OCI-LY1 (cell line): ENCODE measurements at regions not wholly inside any gene's neighbourhood (a gene's known extent, or its start where the extent isn't known, plus 50 kb on each side); places are given as distances from the start of the nearest gene placed in this dataset.

ENCODE experiments used
- H2AFZ ChIP-seq: fragments of 200-600 bp; sonication (generic), shearing (Covaris generic); 2 replicates; pipeline ENCODE4 v1.6.0; 2014; ENCODE audit warnings: antibody characterized with exemption, mild to moderate bottlenecking, low read length
- H3F3A ChIP-seq: fragments of 200-600 bp; sonication (generic), shearing (Covaris generic); 2 replicates; pipeline ENCODE4 v1.6.0; 2014; ENCODE audit warnings: mild to moderate bottlenecking, antibody characterized with exemption, low read length, moderate library complexity; ENCODE audit not compliant: insufficient read depth
- H3K27ac ChIP-seq: fragments of 200-600 bp; sonication (generic); 2 replicates; pipeline ENCODE4 v1.5.1; 2014; ENCODE audit warnings: low read length, mixed run types, mild to moderate bottlenecking, low read depth; ENCODE audit not compliant: poor library complexity, severe bottlenecking
- H3K27me3 ChIP-seq: fragments of 200-600 bp; sonication (generic); 2 replicates; pipeline ENCODE4 v1.6.0; 2014; ENCODE audit warnings: antibody characterized with exemption, mild to moderate bottlenecking, low read length, moderate library complexity; ENCODE audit not compliant: insufficient read depth
- H3K36me3 ChIP-seq: fragments of 200-600 bp; sonication (generic); 2 replicates; pipeline ENCODE4 v1.6.1; 2014; ENCODE audit warnings: mild to moderate bottlenecking, antibody characterized with exemption, low read length, moderate library complexity, mixed read lengths; ENCODE audit not compliant: insufficient read depth
- H3K4me1 ChIP-seq: fragments of 200-600 bp; sonication (generic); 2 replicates; pipeline ENCODE4 v1.5.1; 2014; ENCODE audit warnings: mild to moderate bottlenecking, low read length, moderate library complexity; ENCODE audit not compliant: insufficient read depth, severe bottlenecking
- H3K4me2 ChIP-seq: fragments of 200-600 bp; sonication (generic), shearing (Covaris generic); 2 replicates; pipeline ENCODE4 v1.6.1; 2014; ENCODE audit warnings: low read length
- H3K4me3 ChIP-seq: fragments of 200-600 bp; sonication (generic); 2 replicates; pipeline ENCODE4 v1.5.1; 2014; ENCODE audit warnings: low read length, low read depth, mild to moderate bottlenecking, mixed read lengths; ENCODE audit not compliant: poor library complexity, severe bottlenecking
- H3K79me2 ChIP-seq: fragments of 200-600 bp; shearing (Covaris generic); 2 replicates; pipeline ENCODE4 v1.6.1; 2016; ENCODE audit warnings: mixed run types, low read length, mixed read lengths; ENCODE audit not compliant: insufficient read depth
- H3K9ac ChIP-seq: fragments of 200-600 bp; sonication (generic), shearing (Covaris generic); 2 replicates; pipeline ENCODE4 v1.6.1; 2014; ENCODE audit warnings: mild to moderate bottlenecking, low read length, mixed read lengths
- H3K9me2 ChIP-seq: fragments of 200-600 bp; sonication (generic), shearing (Covaris generic); 2 replicates; pipeline ENCODE4 v1.6.1; 2014; ENCODE audit warnings: low read depth, mild to moderate bottlenecking, low read length, mixed read lengths
- H3K9me3 ChIP-seq: fragments of 200-600 bp; shearing (Covaris generic); 2 replicates; pipeline ENCODE4 v1.6.1; 2014; ENCODE audit warnings: low read length, mixed read lengths
- H4K20me1 ChIP-seq: fragments of 200-600 bp; sonication (generic), shearing (Covaris generic); 2 replicates; pipeline ENCODE4 v1.6.0; 2016; ENCODE audit warnings: mild to moderate bottlenecking, low read length; ENCODE audit not compliant: insufficient read depth
- CTCF ChIP-seq: fragments of 200-600 bp; sonication (generic), shearing (Covaris generic); IDR thresholded peaks from 2 replicates; pipeline ENCODE4 v1.5.1; 2017; ENCODE audit warnings: mild to moderate bottlenecking, antibody characterized with exemption, low read length, moderate library complexity, mixed read lengths
- EZH2 ChIP-seq: fragments of 200-600 bp; sonication (generic), shearing (Covaris generic); IDR thresholded peaks from 2 replicates; pipeline ENCODE4 v1.8.0; 2017; ENCODE audit warnings: borderline replicate concordance, mixed run types, mild to moderate bottlenecking, antibody characterized with exemption, low read length, moderate library complexity, mixed read lengths

GRCh38 chr12:18192119-18192518 lies 69.2 kb upstream of the PIK3C2G start:
- no peaks in the 10 kb centered on the region for H3K27me3 ChIP-seq
- no peaks in the 10 kb centered on the region for H3K9me3 ChIP-seq
- H3K4me3 ChIP-seq, result no peak overlapping the region
- H3K4me1 ChIP-seq, result no peaks in the 10 kb centered on the region
- no peaks in the 10 kb centered on the region for H3K9me2 ChIP-seq
- no peak overlapping the region for H2AFZ ChIP-seq
- no peak overlapping the region for H3K27ac ChIP-seq
- TF ChIP-seq EZH2, result no peak
- TF ChIP-seq CTCF, result no peak
- no peaks in the 10 kb centered on the region for H3F3A ChIP-seq
- H4K20me1 ChIP-seq, result no peaks in the 10 kb centered on the region
- no peaks in the 10 kb centered on the region for H3K79me2 ChIP-seq
- no peaks in the 10 kb centered on the region for H3K36me3 ChIP-seq
- no peak overlapping the region for H3K4me2 ChIP-seq
- no peak overlapping the region for H3K9ac ChIP-seq

- Histone ChIP-seq H3K79me2 (no peaks in the 10 kb centered on the region), H3K9me3 (no peaks in the 10 kb centered on the region), H3K9me2 (no peaks in the 10 kb centered on the region), H3K36me3 (no peaks in the 10 kb centered on the region), H3K27ac (no peak overlapping the region), H3K4me1 (no peaks in the 10 kb centered on the region), H3K4me2 (no peak overlapping the region), H3K4me3 (no peak overlapping the region), H2AFZ (no peak overlapping the region), H3K27me3 (no peaks in the 10 kb centered on the region), H3K9ac (no peak overlapping the region), H3F3A (no peaks in the 10 kb centered on the region), H4K20me1 (no peaks in the 10 kb centered on the region)
- TF ChIP-seq EZH2 (no peak), CTCF (no peak)
These were observed 78.2 kb upstream of the PIK3C2G start for GRCh38 chr12:18183141-18183540.

GRCh38 chr12:18171571-18171970 lies 81.6 kb upstream of the RERGL start:
- H3K36me3 ChIP-seq, result no peaks in the 10 kb centered on the region
- H3K4me3 ChIP-seq, result no peak overlapping the region
- H3K9ac ChIP-seq, result no peak overlapping the region
- no peaks in the 10 kb centered on the region for H3F3A ChIP-seq
- no peaks in the 10 kb centered on the region for H3K79me2 ChIP-seq
- H4K20me1 ChIP-seq, result no peaks in the 10 kb centered on the region
- TF ChIP-seq EZH2 (no peak), CTCF (no peak)
- H3K27me3 ChIP-seq, result no peaks in the 10 kb centered on the region
- H3K9me2 ChIP-seq, result no peaks in the 10 kb centered on the region
- H2AFZ ChIP-seq, result no peak overlapping the region
- no peaks in the 10 kb centered on the region for H3K4me1 ChIP-seq
- H3K9me3 ChIP-seq, result no peaks in the 10 kb centered on the region
- no peak overlapping the region for H3K4me2 ChIP-seq
- no peak overlapping the region for H3K27ac ChIP-seq
